Muscle of leg (tissue), 3 donors: ENCODE measurements at regions not wholly inside any gene's neighbourhood (a gene's known extent, or its start where the extent isn't known, plus 50 kb on each side); places are given as distances from the start of the nearest gene placed in this dataset.
"Not testable (repeated sequence)": the region's sequence is repeated elsewhere in the genome, so short reads cannot be mapped to it uniquely, and the experiment has no call there.

Experiments used
- DNase-seq: peaks from one replicate; pipeline ENCODE4 v3.0.0; 2013
- H3K27ac ChIP-seq: one replicate; pipeline ENCODE4 v1.5.1; 2013; ENCODE audit warnings: mild to moderate bottlenecking, low read length, control low read depth
- H3K27me3 ChIP-seq: one replicate; pipeline ENCODE4 v1.6.1; 2013; ENCODE audit warnings: low read length; ENCODE audit not compliant: control insufficient read depth, insufficient read depth
- H3K36me3 ChIP-seq: one replicate; pipeline ENCODE4 v1.6.1; 2013; ENCODE audit warnings: low read length; ENCODE audit not compliant: control insufficient read depth, insufficient read depth
- H3K4me1 ChIP-seq: one replicate; pipeline ENCODE4 v1.6.1; 2013; ENCODE audit warnings: low read length; ENCODE audit not compliant: control insufficient read depth, insufficient read depth
- H3K4me3 ChIP-seq: one replicate; pipeline ENCODE4 v1.5.1; 2013; ENCODE audit warnings: low read length, control low read depth
- H3K9me3 ChIP-seq: replicated peaks from 2 replicates; pipeline ENCODE4 v1.6.1; 2013; ENCODE audit warnings: low read depth, low read length; ENCODE audit not compliant: control insufficient read depth
- WGBS: methylation state at CpG from one replicate; pipeline ENCODE4 v1.1.5; 2013; ENCODE audit warnings: missing lambda C conversion rate; ENCODE audit not compliant: insufficient coverage; 5-methylcytosine and 5-hydroxymethylcytosine counted together

GRCh38 chr6:137571854-137572253 is 77.7 kb upstream of the OLIG3 start:
- no peak for DNase-seq
- Histone ChIP-seq H3K27ac (no peak overlapping the region), H3K36me3 (no peaks in the 10 kb centered on the region), H3K27me3 (no peaks in the 10 kb centered on the region), H3K4me1 (no peaks in the 10 kb centered on the region), H3K4me3 (no peak overlapping the region), H3K9me3 (no peaks in the 10 kb centered on the region)

DNA sequence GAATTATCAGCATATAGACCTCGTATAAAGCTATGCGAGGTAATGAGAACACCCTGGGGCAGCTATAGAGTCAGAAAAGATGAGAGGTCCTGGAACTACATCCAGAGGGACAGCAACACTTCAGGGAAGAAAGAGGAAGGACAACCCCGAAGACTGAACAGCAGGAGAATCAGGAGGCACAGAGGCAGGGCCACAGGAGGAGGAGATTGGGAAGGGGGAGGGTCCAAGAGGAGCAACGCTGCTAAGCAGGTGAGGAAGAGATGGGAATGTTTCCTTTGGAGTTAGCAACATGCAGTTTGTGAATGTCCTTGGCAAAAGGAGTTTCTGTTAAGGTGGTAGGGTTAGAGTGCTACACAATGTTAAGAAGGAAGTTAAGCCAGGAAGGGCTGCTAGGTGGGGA is 79.5 kb upstream of the OLIG3 start:
- Histone ChIP-seq H3K27ac (no peak overlapping the region), H3K27me3 (no peaks in the 10 kb centered on the region), H3K4me3 (no peak overlapping the region), H3K9me3 (no peaks in the 10 kb centered on the region), H3K4me1 (no peaks in the 10 kb centered on the region), H3K36me3 (no peaks in the 10 kb centered on the region)
- 56% methylated on average over 4 of the region's 4 CpGs for WGBS
- no peak for DNase-seq

DNA sequence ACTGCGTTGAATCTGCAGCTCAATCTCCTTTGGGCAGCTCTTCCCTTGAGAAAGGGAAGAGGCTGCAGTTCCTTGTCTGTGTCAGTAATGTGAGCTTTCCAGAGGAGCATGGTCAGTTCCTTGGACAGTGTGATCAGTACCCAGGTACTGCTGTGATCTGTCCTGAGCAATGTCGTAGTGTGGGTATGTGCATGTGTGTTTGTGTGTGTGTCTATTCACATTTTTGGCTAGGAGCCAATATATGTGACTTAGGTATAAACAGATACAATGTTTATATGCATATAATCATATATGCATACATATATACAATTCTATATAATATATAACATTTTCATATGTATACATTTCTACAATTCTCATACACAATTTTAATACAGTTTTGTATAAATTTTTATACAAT is 85.4 kb upstream of the OLIG3 start:
- 38% methylated on average over 1 of the region's 2 CpGs for WGBS
- no peak for DNase-seq
- H3K4me3 ChIP-seq, result no peak overlapping the region
- no peak overlapping the region for H3K27ac ChIP-seq
- no peaks in the 10 kb centered on the region for H3K4me1 ChIP-seq
- no peaks in the 10 kb centered on the region for H3K36me3 ChIP-seq
- H3K27me3 ChIP-seq, result no peaks in the 10 kb centered on the region
- no peaks in the 10 kb centered on the region for H3K9me3 ChIP-seq

GRCh38 chr6:137581019-137581707 is 87.0 kb upstream of the OLIG3 start:
- no peak for DNase-seq
- Histone ChIP-seq H3K27me3 (no peaks in the 10 kb centered on the region), H3K4me1 (no peaks in the 10 kb centered on the region), H3K36me3 (no peaks in the 10 kb centered on the region), H3K9me3 (no peaks in the 10 kb centered on the region), H3K27ac (no peak overlapping the region), H3K4me3 (no peak overlapping the region)
- 75% methylated on average over 2 of the region's 3 CpGs for WGBS

DNA sequence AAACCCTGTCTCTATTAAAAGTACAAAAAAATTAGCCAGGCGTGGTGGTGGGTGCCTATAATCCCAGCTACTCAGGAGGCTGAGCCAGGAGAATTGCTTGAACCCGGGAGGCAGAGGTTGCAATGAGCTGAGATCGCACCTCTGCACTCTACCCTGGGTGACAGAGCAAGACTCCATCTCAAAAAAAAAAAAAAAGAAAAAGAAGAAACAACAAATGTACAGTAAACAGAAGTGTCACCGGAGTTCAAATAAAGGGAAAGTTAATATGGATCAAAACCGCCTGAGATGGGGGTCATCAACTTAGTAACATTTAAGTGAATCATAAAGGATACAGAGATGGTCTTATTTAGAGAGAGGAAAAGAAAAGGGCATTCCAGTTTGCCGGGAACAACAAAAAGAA is 89.3 kb upstream of the OLIG3 start:
- not testable (repeated sequence) for H3K27me3 ChIP-seq, H3K9me3 ChIP-seq, H3K36me3 ChIP-seq, H3K27ac ChIP-seq, H3K4me1 ChIP-seq, H3K4me3 ChIP-seq, DNase-seq
- WGBS, result 80% methylated on average over 1 of the region's 6 CpGs

- H3K27ac ChIP-seq, result no peak overlapping the region
- peaks cover 3% of the 10 kb centered on the region for H3K9me3 ChIP-seq
- H3K4me1 ChIP-seq, result no peaks in the 10 kb centered on the region
- no peaks in the 10 kb centered on the region for H3K27me3 ChIP-seq
- no peaks in the 10 kb centered on the region for H3K36me3 ChIP-seq
- DNase-seq, result no peak
- WGBS, result 91% methylated on average over 4 of the region's 4 CpGs
- no peak overlapping the region for H3K4me3 ChIP-seq
These were observed 94.3 kb upstream of the OLIG3 start for GRCh38 chr6:137588472-137588871.

DNA sequence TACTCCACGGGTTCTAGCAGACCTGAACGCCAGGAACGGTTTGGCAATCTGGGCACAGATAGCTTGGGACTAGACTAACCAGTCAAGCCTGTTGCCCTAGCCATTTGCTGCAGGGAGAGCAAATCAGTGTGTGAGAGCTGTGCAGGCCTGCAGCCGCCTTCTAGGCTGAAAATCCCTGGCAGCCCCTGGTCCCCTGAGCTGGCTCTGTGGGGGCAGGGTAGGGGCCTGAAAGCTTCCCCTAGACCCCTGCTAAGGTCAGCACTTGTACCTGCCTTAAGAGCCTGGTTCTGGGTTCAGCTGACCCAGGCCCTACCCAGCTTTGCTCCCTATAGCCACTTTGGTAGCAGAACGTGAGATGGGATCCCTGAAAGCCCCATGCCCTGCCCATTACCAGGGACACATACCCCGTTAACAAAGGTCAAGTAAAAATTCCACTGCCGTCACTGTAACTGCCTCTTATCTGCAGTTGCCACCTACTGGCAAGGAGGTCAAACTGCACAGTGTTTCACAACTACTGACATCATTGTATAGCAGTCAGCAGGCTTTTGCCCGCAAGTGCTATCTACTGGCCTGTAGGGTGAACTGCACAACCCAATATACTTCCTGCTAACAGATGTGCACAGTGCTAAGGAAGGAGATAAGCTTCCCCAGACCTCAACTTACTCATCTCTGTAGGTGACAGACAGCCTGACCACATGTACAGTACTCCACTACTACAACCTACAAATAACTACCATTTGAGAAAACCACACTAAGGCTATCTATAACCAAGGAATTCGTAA is 95.1 kb upstream of the OLIG3 start:
- Histone ChIP-seq H3K27ac (no peak overlapping the region), H3K27me3 (no peaks in the 10 kb centered on the region), H3K4me3 (no peak overlapping the region), H3K4me1 (no peaks in the 10 kb centered on the region), H3K36me3 (no peaks in the 10 kb centered on the region), H3K9me3 (peaks cover 3% of the 10 kb centered on the region)
- WGBS, result 64% methylated on average over 7 of the region's 9 CpGs
- no peak for DNase-seq

GRCh38 chr6:137590684-137591083 is 96.5 kb upstream of the OLIG3 start:
- DNase-seq, result no peak

GRCh38 chr6:137601471-137601870 is 107.3 kb upstream of the OLIG3 start:
- Histone ChIP-seq H3K27me3 (peaks cover 6% of the 10 kb centered on the region), H3K36me3 (no peaks in the 10 kb centered on the region), H3K4me1 (no peaks in the 10 kb centered on the region), H3K27ac (no peak overlapping the region), H3K4me3 (no peak overlapping the region), H3K9me3 (no peaks in the 10 kb centered on the region)
- no peak for DNase-seq
- 67% methylated on average over 3 of the region's 4 CpGs for WGBS

More at GRCh38 chr6:137590684-137591083, 96.5 kb upstream of the OLIG3 start:
- no peaks in the 10 kb centered on the region for H3K36me3 ChIP-seq
- H3K9me3 ChIP-seq, result peaks cover 3% of the 10 kb centered on the region
- H3K27ac ChIP-seq, result no peak overlapping the region
- no peaks in the 10 kb centered on the region for H3K27me3 ChIP-seq
- H3K4me1 ChIP-seq, result no peaks in the 10 kb centered on the region
- H3K4me3 ChIP-seq, result no peak overlapping the region

DNA sequence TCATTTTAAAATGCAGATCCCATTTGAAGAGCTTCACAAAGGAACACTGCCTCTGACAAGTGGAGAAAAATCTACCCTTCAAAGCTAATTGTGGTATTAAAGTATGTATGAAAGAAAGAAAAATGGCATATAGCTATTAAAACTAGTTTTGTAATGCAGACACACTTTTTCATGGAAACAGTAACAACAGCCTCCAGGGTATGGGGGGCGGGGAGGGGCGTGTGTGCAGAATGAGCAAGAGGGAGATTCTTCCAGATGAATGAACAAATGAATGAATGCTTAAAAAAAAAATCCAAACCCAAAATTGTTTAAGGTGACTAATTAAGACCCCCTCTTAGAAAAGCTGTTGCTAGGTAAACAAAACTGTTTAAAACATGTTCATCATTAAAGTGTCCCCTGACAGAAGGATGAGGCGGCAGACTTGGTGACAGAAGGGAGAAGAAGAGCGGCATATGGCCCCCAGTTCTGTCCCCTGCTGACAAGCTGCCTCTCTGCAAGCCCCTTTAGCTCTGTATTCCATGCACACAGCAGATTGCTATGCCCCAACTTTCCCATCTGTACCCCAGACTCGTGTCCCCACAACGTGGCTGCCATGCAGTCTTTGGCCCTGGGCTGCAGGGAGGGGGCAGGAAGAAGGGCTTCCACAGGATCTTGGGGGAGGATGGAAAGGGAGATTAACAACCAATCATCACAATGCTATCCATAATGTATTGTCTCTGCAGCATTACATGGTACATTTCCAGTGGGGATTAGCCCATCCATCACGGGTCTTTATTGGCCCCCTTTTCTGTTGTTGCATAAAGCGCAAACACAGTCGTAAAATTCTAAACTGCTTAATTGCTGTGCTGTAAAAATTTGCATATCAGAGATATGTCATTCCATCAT is 108.4 kb upstream of the OLIG3 start:
- no peak overlapping the region for H3K27ac ChIP-seq
- no peak overlapping the region for H3K4me3 ChIP-seq
- peaks cover 6% of the 10 kb centered on the region for H3K27me3 ChIP-seq
- no CpG with 5 or more reads among the region's 9 CpGs for WGBS
- H3K4me1 ChIP-seq, result no peaks in the 10 kb centered on the region
- no peak for DNase-seq
- H3K36me3 ChIP-seq, result no peaks in the 10 kb centered on the region
- no peaks in the 10 kb centered on the region for H3K9me3 ChIP-seq
